ENCODE measurements at regions not wholly inside any gene's neighbourhood (a gene's known extent, or its start where the extent isn't known, plus 50 kb on each side); places are given as distances from the start of the nearest gene placed in this dataset.
"Not testable (repeated sequence)": the region's sequence is repeated elsewhere in the genome, so short reads cannot be mapped to it uniquely, and the experiment has no call there.

- FAIRE-seq, result no peak
- DNase-seq (ENCODE audit: low spot score in 2 of 2), result no peak
Observed at GRCh38 chr17:83189044-83190003, 109.9 kb downstream of the METRNL start.

- DNase-seq (ENCODE audit: low spot score in 2 of 2) (no peak), FAIRE-seq (no peak)
Observed at GRCh38 chr17:83190004-83190385, 110.6 kb downstream of the METRNL start.

- DNase-seq (ENCODE audit: low spot score in 2 of 2), result no peak
Observed at GRCh38 chr17:83190601-83191387, 111.4 kb downstream of the METRNL start.

GRCh38 chr17:83191388-83192160 is 112.2 kb downstream of the METRNL start:
- FAIRE-seq, result no peak
- DNase-seq (ENCODE audit: low spot score in 2 of 2), result no peak

More at GRCh38 chr17:83190601-83191387, 111.4 kb downstream of the METRNL start:
- FAIRE-seq, result no peak

GRCh38 chr17:83192161-83192788 is 112.9 kb downstream of the METRNL start:
- DNase-seq (ENCODE audit: low spot score in 2 of 2) (no peak), FAIRE-seq (no peak)

- FAIRE-seq; DNase-seq (ENCODE audit: low spot score in 2 of 2): not testable (repeated sequence)
Observed at GRCh38 chr17:83192789-83193335, 113.5 kb downstream of the METRNL start.

- DNase-seq (ENCODE audit: low spot score in 2 of 2) (no peak), FAIRE-seq (no peak)
Observed at GRCh38 chr17:83193336-83194185, 114.2 kb downstream of the METRNL start.

- FAIRE-seq, result no peak
- peak in 1 of 2 donors; percentile 61 for DNase-seq (ENCODE audit: low spot score in 2 of 2)
Observed at GRCh38 chr17:83194186-83194561, 114.8 kb downstream of the METRNL start.

GRCh38 chr17:83194761-83195329 is 115.4 kb downstream of the METRNL start:
- DNase-seq (ENCODE audit: low spot score in 2 of 2), result no peak
- no peak for FAIRE-seq

GRCh38 chr17:83195330-83196023 is 116.1 kb downstream of the METRNL start:
- DNase-seq (ENCODE audit: low spot score in 2 of 2) (peak in 1 of 2 donors; percentile 51), FAIRE-seq (no peak)

GRCh38 chr17:83196024-83196365 is 116.6 kb downstream of the METRNL start:
- FAIRE-seq (no peak), DNase-seq (ENCODE audit: low spot score in 2 of 2) (no peak)

GRCh38 chr17:83196366-83196765 is 117.0 kb downstream of the METRNL start:
- FAIRE-seq, result no peak
- no peak for DNase-seq (ENCODE audit: low spot score in 2 of 2)

- FAIRE-seq (no peak), DNase-seq (ENCODE audit: low spot score in 2 of 2) (no peak)
Observed at GRCh38 chr17:83196973-83197880, 117.8 kb downstream of the METRNL start.

- FAIRE-seq, result no peak
- no peak for DNase-seq (ENCODE audit: low spot score in 2 of 2)
Observed at GRCh38 chr17:83198366-83199341, 119.2 kb downstream of the METRNL start.

GRCh38 chr17:83199500-83200201 is 120.2 kb downstream of the METRNL start:
- FAIRE-seq, result no peak
- no peak for DNase-seq (ENCODE audit: low spot score in 2 of 2)

Measured in frontal cortex (tissue), 3 donors.